NT2/D1 (cell line): ENCODE measurements at regions not wholly inside any gene's neighbourhood (a gene's known extent, or its start where the extent isn't known, plus 50 kb on each side); places are given as distances from the start of the nearest gene placed in this dataset.

Experiments
- DNase-seq: peaks from one replicate; pipeline ENCODE4 v3.0.0-alpha.2; 2011; ENCODE audit warnings: low read depth, low spot score
- H3K27me3 ChIP-seq: 2 replicates; pipeline ENCODE4 v1.6.0; 2011; ENCODE audit warnings: mild to moderate bottlenecking; ENCODE audit not compliant: insufficient read length, insufficient read depth
- H3K36me3 ChIP-seq: 2 replicates; pipeline ENCODE4 v1.6.1; 2011; ENCODE audit warnings: mild to moderate bottlenecking, low read length, mixed read lengths; ENCODE audit not compliant: insufficient read depth, insufficient read length
- H3K4me1 ChIP-seq: 2 replicates; pipeline ENCODE4 v1.5.1; 2011; ENCODE audit not compliant: insufficient read depth, insufficient read length
- H3K4me3 ChIP-seq: 2 replicates; pipeline ENCODE4 v1.5.1; 2011; ENCODE audit warnings: low read depth; ENCODE audit not compliant: insufficient read length
- H3K9ac ChIP-seq: 2 replicates; pipeline ENCODE4 v1.6.0; 2011; ENCODE audit warnings: low read depth; ENCODE audit not compliant: insufficient read length
- H3K9me3 ChIP-seq: 2 replicates; pipeline ENCODE4 v1.5.1; 2011; ENCODE audit warnings: mild to moderate bottlenecking, low read length; ENCODE audit not compliant: insufficient read depth
- SUZ12 ChIP-seq: IDR thresholded peaks from 2 replicates; pipeline ENCODE4 v1.6.1; 2011; ENCODE audit not compliant: insufficient read length, insufficient read depth; ENCODE audit errors: extremely low read depth
- YY1 ChIP-seq: IDR thresholded peaks from 2 replicates; pipeline ENCODE4 v1.6.1; 2011; ENCODE audit not compliant: insufficient read length, insufficient read depth
- ZNF274 ChIP-seq: IDR thresholded peaks from 2 replicates; pipeline ENCODE4 v1.6.1; 2011; ENCODE audit warnings: mild to moderate bottlenecking, low read depth, low read length

- Histone ChIP-seq H3K4me3 (no peak overlapping the region), H3K9me3 (peaks cover 15% of the 10 kb centered on the region; the same call in 1 of the 2 replicates), H3K36me3 (no peaks in the 10 kb centered on the region), H3K4me1 (peaks cover 2% of the 10 kb centered on the region), H3K9ac (no peak overlapping the region), H3K27me3 (no peaks in the 10 kb centered on the region)
- DNase-seq: peak; percentile 32
- TF ChIP-seq YY1: no peak
- TF ChIP-seq SUZ12: no peak
- no peak for TF ChIP-seq ZNF274
Measured at GRCh38 chrX:17206584-17206983, 168.4 kb upstream of the NHS start.

GRCh38 chrX:17214962-17215361, 160.0 kb upstream of the NHS start:
- no peak overlapping the region for H3K9ac ChIP-seq
- H3K4me1 ChIP-seq: no peaks in the 10 kb centered on the region
- no peaks in the 10 kb centered on the region for H3K27me3 ChIP-seq
- H3K4me3 ChIP-seq: no peak overlapping the region
- DNase-seq: no peak
- peaks cover 28% of the 10 kb centered on the region; the same call in 1 of the 2 replicates for H3K9me3 ChIP-seq
- no peaks in the 10 kb centered on the region for H3K36me3 ChIP-seq
- TF ChIP-seq ZNF274: no peak
- TF ChIP-seq SUZ12: no peak
- TF ChIP-seq YY1: no peak

GRCh38 chrX:17226736-17227135, 148.3 kb upstream of the NHS start:
- Histone ChIP-seq H3K36me3 (no peaks in the 10 kb centered on the region), H3K9ac (no peak overlapping the region), H3K4me3 (no peak overlapping the region), H3K27me3 (no peaks in the 10 kb centered on the region), H3K9me3 (peaks cover 29% of the 10 kb centered on the region), H3K4me1 (peaks cover 2% of the 10 kb centered on the region)
- TF ChIP-seq ZNF274 (no peak), YY1 (no peak), SUZ12 (no peak)
- DNase-seq: peak; percentile 81

GRCh38 chrX:17237146-17237545, 137.9 kb upstream of the NHS start:
- Histone ChIP-seq H3K27me3 (no peaks in the 10 kb centered on the region), H3K9me3 (peaks cover 8% of the 10 kb centered on the region; the same call in 1 of the 2 replicates), H3K9ac (no peak overlapping the region), H3K36me3 (no peaks in the 10 kb centered on the region), H3K4me1 (no peaks in the 10 kb centered on the region), H3K4me3 (no peak overlapping the region)
- no peak for DNase-seq
- TF ChIP-seq SUZ12 (no peak), ZNF274 (no peak)

GRCh38 chrX:17242470-17242869, 132.5 kb upstream of the NHS start:
- Histone ChIP-seq H3K9me3 (peaks cover 8% of the 10 kb centered on the region; the same call in 1 of the 2 replicates), H3K36me3 (no peaks in the 10 kb centered on the region), H3K27me3 (no peaks in the 10 kb centered on the region), H3K4me1 (no peaks in the 10 kb centered on the region), H3K4me3 (no peak overlapping the region), H3K9ac (no peak overlapping the region)
- DNase-seq: peak; percentile 40
- TF ChIP-seq ZNF274: no peak
- TF ChIP-seq SUZ12: no peak
- TF ChIP-seq YY1: no peak

- H3K9me3 ChIP-seq: no peaks in the 10 kb centered on the region
Measured at GRCh38 chrX:17247144-17247543, 127.9 kb upstream of the NHS start.

GRCh38 chrX:17262123-17262522, 112.9 kb upstream of the NHS start:
- Histone ChIP-seq H3K9me3 (peaks cover 9% of the 10 kb centered on the region; the same call in 1 of the 2 replicates), H3K36me3 (no peaks in the 10 kb centered on the region), H3K9ac (no peak overlapping the region), H3K4me1 (no peaks in the 10 kb centered on the region), H3K27me3 (no peaks in the 10 kb centered on the region), H3K4me3 (no peak overlapping the region)
- TF ChIP-seq ZNF274: no peak
- no peak for TF ChIP-seq SUZ12
- TF ChIP-seq YY1: no peak
- DNase-seq: no peak

More at GRCh38 chrX:17247144-17247543, 127.9 kb upstream of the NHS start:
- Histone ChIP-seq H3K4me1 (no peaks in the 10 kb centered on the region), H3K9ac (no peak overlapping the region), H3K4me3 (no peak overlapping the region), H3K27me3 (no peaks in the 10 kb centered on the region), H3K36me3 (no peaks in the 10 kb centered on the region)
- TF ChIP-seq SUZ12 (no peak), YY1 (no peak)
- DNase-seq: no peak

GRCh38 chrX:17266136-17266535, 108.9 kb upstream of the NHS start:
- Histone ChIP-seq H3K36me3 (no peaks in the 10 kb centered on the region), H3K9me3 (peaks cover 9% of the 10 kb centered on the region; the same call in 1 of the 2 replicates), H3K27me3 (no peaks in the 10 kb centered on the region), H3K4me3 (no peak overlapping the region), H3K4me1 (no peaks in the 10 kb centered on the region), H3K9ac (no peak overlapping the region)
- no peak for DNase-seq
- TF ChIP-seq SUZ12 (no peak), ZNF274 (no peak), YY1 (no peak)
